HG02623 (cell line): ENCODE measurements at regions not wholly inside any gene's neighbourhood (a gene's known extent, or its start where the extent isn't known, plus 50 kb on each side); places are given as distances from the start of the nearest gene placed in this dataset.
A peak's percentile ranks its signal among the peaks of the same experiment; 100 is the strongest.
"Not testable (repeated sequence)": the region's sequence is repeated elsewhere in the genome, so short reads cannot be mapped to it uniquely, and the experiment has no call there.

ENCODE experiments used
- ATAC-seq: cut with Tn5 transposase; IDR thresholded peaks from one replicate; pipeline ENCODE4 v1.9.1; 2021; ENCODE audit warnings: moderate library complexity; ENCODE audit not compliant: unreplicated experiment

DNA sequence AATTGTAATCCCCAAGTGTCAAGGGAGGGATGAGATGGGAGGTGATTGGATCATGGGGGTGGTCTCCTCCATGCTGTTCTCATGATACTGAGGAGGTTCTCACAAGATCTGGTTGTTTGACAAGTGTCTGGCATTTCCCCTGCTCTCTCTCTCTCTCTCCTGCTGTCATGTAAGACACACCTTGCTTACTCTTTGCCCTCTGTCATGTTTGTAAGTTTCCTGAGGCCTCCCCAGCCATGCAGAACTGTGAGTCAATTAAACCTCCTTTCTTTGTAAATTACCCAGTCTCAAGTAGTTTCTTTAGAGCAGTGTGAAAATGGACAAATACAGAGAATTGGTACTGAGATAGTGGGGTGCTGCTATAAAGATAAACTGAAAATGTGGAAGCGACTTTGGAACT lies 207.9 kb downstream of the HINT1 start:
- ATAC-seq = no peak

DNA sequence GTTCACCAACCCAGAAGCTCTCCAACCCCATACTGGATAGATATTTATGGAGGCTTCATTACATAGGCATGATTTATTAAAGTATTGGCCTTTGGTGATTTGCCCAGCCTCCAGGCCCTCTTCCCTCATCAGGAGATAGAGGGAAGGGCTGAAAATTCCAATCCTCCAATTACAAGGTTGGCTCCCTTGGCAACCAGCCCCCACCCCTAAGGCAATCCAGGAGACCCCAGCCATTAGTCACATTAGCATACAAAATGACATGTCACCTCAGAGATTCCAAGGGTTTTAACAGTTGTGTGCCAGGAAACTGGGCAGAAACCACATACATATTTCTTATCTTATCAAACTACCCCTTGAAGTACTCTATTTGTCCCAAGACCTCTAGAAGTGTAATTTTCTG lies 210.0 kb downstream of the HINT1 start:
- ATAC-seq = no peak

DNA sequence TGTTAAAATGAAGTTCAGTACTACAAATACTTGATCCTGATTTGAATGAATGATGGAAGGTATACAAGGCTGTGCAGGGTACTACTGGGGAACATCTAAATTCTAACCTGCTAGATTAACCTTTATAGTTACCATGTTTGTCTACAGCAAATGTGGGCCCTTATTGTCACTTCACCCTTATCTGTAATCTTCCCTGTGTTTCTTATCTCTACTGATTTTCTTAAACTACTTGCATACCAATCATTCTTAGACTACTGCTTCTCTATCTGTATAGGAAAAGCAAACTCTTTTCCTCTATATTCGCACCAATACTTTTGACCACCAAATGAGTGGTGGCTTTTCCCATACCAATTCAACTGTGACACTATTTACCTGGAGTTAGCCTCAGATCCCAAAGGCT lies 210.7 kb downstream of the HINT1 start:
- no peak for ATAC-seq

DNA sequence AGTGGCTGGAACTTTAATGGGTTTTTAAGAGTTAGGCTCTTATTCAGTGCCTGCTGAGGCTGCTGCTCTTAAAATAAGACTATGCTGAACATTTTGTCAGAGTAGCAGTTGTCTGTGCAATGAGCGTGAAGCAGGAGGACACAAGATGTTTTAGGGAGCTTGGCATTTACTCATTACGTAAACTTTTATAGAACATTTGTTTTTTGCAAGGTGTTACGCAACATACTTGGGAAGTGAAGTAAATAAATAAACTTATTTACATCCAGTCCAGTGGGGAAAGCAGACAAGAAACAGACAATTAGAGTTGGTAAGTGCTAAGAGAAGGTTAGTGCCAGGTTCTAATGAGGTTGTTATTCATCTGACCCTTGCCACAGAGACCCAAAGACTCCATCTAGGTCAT lies 226.0 kb downstream of the HINT1 start:
- no peak for ATAC-seq

DNA sequence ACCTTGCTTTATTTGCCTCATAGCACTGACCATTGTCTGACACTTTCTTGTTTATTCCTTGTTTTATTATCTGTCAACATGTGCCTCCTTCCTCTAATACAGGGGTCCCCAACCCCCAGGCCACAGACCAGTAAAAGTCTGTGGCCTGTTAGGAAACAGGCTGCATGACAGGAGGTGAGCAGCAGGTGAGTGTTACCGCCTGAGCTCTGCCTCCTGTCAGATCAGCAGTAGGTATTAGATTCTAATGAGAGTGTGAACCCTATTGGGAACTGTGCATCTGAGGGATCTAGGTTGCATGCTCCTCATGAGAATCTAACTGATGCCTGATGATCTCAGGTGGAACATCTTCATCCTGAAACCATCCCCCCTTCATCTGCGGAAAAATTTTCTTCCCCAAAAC lies 228.0 kb downstream of the HINT1 start:
- no peak for ATAC-seq

DNA sequence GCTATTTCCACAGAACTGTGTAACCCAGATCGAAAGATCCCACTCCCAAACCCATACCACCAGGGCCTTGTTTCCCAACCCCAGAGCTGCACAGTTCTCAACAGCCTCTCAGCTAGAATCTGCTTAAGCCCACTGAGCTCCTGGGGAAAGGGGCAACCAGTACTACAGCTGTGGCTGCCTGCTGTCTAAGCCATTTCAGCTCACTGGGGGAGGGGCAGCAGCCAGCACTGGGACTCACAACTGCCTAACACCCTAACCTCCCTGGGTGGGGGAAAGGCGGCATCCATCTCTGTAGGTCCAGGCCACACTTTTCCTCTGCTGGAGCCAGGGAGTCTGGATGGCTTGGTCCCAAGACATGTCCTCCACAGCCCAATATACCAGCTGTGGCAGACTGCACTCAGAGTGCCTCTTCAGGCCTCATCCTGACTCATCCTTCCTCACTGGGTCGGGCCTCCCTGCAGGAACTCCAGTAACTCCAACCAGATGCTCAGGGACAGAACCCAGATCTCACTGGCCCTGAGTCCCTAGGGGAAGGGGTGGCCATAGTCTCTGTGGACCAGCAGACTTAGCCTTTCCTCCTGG lies 241.4 kb downstream of the HINT1 start:
- no peak for ATAC-seq

DNA sequence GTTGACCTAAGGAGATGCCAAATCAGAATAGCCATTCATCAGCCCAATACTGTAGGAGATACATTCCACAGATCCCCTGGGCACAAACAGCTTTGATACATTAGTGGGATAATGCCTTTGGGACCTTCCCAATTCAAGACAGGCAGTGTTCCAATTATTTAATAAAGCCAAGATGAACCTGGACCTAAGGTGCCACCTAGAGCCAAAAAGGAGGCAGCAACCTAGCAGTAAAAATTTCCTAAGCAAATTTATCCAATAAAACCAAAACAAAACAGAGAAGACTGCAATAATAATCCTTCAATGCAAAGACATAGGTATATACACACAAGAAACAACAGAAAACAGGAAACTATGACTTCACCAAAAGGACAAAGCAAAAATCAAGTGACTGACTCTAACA lies 253.0 kb downstream of the HINT1 start:
- no peak for ATAC-seq

DNA sequence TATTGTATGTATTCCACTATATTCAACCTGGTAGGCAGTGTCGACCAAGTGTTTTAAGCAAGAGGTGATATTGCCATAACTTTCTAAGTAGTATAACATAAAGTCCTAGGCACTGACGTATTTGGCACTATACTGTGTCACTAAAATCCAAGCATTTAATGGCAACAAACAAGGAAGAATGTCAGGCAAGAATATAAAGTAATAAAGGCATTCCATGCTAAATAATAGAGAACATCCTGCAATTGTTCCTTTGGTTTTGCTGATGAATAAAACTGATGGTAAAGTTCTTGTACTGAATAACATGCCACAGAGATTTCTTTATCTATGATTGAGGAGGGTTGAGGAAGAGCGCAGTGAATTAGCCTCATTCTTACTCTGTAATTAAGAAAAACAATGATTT lies 256.9 kb downstream of the HINT1 start:
- ATAC-seq = no peak

DNA sequence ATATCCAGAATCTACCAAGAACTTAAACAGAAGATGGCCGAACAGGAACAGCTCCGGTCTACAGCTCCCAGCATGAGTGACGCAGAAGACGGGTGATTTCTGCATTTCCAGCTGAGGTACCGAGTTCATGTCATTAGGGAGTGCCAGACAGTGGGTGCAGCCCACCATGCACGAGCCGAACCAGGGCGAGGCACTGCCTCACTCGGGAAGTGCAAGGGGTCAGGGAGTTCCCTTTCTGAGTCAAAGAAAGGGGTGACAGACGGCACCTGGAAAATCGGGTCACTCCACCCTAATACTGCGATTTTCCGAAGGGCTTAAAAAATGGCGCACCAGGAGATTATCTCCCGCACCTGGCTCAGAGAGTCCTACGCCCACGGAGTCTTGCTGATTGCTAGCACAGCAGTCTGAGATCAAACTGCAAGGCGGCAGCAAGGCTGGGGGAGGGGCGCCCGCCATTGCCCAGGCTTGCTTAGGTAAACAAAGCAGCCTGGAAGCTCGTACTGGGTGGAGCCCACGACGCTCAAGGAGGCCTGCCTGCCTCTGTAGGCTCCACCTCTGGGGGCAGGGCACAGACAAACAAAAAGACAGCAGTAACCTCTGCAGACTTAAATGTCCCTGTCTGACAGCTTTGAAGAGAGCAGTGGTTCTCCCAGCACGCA lies 267.4 kb downstream of the HINT1 start:
- ATAC-seq = not testable (repeated sequence)

DNA sequence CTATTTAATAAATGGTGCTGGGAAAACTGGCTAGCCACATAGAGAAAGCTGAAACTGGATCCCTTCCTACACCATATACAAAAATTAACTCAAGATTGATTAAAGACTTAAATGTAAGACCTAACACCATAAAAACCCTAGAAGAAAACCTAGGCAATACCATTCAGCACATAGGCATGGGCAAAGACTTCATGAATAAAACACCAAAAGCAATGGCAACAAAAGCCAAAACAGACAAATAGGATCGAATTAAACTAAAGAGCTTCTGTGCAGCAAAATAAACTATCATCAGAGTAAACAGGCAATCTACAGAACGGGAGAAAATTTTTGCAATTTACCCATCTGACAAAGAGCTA lies 267.9 kb downstream of the HINT1 start:
- ATAC-seq = not testable (repeated sequence)

DNA sequence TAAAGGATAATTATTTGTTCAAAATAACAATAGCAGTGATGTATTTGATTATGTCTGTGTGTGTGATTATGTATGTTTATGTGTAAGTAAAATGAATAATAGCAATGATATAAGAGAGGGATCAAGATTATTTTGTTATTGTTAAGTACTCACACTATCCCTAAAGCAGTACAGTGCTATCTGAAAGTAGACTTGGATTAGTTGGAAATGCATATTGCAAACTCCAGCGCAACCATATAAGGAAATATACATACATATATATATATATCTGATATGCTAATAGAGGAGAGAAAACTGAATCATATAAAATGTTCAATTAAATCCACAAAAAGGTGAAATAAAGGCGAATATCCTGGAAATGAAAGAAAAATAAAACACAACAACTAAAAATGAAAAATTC lies 268.4 kb downstream of the HINT1 start:
- ATAC-seq = no peak

DNA sequence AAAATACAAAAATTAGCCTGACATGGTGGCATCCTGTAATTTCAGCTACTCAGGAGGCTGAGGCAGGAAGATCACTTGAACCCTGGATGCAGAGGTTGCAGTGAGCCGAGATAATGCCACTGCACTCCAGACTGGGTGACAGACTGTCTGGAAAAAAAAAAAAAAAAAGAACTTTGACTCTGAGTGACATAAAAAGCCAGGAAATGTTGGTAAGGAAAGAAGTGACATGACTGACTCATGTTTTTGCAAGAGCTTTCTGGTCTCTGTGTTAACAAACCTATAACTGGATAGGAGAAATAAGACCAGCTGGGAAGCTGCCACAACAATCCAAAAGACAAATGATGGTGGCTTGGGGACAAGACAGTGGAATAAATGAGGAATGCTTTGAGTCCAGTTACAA lies 272.1 kb downstream of the HINT1 start:
- ATAC-seq = no peak

DNA sequence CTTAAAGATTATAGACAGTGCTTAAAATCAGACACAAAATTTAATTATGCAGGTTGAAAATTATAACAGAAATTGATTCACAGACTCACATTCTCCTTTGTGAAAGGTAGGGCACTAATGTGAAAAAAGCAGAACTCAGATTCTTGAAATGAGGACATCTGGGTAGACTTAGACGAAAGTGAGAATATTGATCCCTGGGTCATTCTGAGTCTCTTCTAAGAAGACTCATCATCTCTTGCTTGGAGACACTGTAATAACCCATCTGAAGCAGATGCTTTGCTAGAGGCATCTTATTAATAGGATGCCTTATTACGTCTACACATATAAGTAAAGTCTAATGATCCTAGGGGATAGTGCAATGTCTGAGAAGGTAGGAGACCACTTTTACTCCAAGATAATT lies 274.4 kb downstream of the HINT1 start:
- no peak for ATAC-seq

DNA sequence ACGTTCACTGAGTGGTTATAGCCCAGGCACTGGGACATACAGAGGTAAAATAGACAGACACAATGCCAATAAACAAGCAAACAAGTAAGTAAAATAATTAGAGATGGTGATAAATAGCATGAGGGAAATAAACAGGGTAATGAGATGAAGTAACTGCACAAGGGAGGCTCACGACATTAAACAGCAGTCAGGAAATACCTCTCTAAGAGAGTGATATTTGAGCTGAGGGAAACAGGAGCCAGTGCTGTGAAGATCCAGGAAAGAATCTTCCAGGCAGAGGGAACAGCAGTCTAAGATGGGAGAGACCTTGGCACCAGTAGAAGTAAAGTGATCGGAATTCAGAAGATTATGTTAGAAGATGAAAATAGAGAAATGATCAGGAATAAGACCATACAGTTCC lies 279.4 kb downstream of the HINT1 start:
- ATAC-seq = no peak

DNA sequence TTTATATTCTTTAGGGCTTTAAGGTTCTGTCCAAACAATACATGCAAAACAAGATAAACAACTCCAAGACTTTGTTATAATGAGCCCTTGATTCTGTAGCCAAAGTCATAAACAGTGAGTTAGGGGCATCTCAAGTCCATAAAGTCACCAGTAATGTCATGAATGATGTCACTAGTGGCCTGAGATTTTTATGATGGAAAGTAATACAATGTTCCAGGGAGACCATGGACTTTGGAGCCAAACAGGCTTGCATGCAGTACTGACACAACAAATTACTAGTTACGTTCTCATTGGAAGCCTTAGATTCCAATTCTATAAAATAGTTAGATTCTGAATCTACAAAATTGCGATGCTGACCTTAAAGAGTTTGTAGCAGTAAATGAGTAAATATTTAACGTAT lies 280.0 kb downstream of the HINT1 start:
- ATAC-seq = no peak

DNA sequence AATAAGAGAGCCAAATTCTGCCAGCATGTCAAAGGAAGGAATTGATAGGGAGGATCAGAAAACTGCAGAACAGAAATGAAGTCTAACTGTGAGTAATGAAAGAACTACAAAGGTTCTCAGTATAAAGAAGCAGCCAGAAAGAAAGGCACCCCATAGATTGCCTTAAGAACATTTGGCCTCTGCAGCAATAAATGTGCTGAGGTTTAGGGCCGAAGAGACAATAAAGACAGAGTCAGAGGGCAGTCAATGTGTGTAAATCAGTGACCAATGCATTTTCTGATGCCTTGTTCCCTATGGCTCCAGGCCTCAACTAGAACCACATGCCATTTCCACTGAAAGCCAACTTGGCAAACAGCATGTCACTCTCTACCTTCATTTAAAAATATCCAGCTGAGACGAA lies 281.0 kb downstream of the HINT1 start:
- ATAC-seq = no peak

DNA sequence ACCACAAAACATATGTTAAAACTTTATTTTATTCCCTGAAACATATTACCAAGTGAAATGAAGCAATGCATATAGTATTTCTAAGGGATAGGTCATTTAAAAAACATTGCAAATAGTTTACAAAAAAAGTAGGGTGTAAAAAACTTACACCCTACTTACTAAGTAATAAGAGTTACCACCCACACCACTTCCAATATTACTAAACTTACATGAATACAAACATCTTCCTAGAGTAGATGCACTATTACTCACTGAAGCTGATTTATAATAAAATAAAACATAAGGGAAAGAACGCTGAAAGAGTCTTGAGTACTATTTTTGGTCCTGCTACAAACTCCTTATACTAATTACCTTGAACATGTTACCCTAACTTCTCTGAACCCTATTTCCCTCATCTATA lies 289.4 kb downstream of the HINT1 start:
- no peak for ATAC-seq

DNA sequence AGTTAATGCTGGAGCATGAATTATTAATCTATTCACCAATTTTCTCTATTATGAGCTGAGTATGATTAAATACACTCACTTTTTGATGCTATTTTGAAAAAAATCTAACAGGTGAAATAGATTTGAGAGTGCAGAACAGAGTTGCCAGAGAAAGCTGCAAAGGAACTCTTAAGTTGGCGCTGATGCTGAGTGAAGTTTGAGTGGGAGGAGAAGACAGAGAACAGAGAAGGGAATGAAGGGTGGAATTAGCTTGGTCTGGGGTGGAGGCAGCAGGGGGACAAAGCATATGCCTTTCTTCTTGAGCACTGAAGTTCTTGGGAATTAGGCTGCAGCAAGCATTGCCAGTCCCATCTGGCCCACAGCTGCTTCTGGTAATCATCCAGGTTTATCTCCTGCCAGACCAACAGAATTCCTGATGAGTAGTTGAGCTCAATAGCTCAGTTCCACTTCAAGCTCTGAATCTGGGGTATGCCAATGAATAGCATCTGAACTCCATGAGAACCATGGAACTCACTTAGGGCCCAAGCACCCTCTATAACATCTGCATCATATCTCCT lies 290.1 kb downstream of the HINT1 start:
- no peak for ATAC-seq

DNA sequence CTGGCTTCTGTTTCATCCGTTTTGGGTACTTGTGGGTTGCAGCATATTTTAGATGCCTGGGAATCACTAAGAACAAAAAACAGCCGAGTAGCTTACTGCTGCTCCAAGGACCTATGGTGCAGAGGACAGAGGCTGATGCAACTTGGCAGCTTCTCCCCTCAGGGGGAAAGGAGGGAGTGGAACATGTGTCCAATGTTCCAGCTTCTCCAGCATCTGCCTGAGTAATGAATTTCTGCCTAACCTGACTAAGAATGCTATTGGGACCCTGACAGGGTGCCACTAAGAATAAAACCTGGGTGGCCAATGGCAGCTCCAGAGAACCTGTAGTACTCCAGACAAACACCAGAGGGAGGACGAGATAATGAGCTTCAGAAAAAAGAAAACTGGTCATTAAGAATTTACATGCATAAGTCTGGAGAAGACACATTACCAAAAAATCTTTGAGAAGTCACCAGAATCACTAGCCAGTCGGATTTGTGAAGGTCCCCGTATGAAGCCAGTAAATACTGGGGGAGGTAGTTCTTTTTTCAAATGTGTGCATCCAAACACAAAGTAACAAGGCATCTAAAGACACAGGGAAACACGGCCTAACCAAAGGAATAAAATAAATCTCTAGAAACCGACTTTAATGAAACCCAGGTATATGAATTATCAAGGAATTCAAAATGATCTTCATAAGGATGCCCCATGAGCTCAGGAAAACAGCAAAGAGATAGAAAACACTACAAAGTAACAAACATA lies 293.5 kb downstream of the HINT1 start:
- peak; percentile 62 for ATAC-seq

DNA sequence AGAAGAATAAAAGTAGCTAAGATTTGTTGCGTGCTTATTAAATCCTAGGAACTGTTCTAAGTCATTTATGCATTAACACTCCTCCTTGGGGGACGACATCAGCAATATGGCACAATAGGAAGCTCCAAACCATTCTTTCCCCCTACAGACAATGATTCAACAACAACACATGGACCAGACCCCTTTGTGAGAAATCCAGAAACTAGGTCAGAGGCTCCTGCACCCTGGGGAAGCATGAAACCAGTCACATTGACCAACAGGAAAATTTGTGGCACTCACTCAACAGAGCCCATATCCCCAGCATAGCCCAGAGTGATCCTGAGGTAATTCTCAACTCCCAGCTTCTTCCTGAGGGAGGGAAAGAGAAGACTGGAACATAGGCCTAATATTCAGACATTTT lies 294.4 kb downstream of the HINT1 start:
- ATAC-seq = no peak

DNA sequence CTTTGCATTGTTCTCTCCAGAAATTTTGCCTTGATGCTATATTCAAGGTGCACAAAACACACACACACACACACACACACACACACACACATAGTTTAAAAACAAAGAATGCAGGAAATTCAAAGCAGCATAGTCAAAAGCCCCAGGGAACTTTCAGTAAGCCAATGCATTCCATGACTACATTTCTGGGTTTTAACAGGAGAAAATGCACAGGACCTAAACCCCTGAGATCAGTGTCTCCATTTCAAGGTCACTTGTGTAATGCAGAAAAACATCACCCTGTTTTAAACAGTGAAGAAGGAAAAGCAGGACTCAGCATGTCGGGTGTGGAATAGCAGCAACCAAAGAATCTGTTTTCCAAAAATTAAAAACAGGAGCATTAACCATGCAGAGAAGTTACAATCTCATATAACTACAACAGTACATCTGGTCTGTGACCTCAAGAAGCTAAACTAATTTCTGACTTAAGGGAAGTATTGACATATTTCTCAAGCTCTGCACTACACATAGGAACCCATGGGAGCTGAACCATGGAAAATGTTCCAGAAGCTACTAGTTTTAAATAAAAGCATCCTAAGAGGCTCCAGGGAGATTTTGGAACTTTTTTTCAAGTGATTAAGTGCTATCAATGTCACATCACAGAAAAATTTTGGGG lies 296.7 kb downstream of the HINT1 start:
- ATAC-seq = no peak
